ENCODE measurements at regions not wholly inside any gene's neighbourhood (a gene's known extent, or its start where the extent isn't known, plus 50 kb on each side); places are given as distances from the start of the nearest gene placed in this dataset.

GRCh38 chr4:163852246-163852645 lies 357.8 kb downstream of the TMA16 start:
- TF ChIP-seq, protein P1, sequence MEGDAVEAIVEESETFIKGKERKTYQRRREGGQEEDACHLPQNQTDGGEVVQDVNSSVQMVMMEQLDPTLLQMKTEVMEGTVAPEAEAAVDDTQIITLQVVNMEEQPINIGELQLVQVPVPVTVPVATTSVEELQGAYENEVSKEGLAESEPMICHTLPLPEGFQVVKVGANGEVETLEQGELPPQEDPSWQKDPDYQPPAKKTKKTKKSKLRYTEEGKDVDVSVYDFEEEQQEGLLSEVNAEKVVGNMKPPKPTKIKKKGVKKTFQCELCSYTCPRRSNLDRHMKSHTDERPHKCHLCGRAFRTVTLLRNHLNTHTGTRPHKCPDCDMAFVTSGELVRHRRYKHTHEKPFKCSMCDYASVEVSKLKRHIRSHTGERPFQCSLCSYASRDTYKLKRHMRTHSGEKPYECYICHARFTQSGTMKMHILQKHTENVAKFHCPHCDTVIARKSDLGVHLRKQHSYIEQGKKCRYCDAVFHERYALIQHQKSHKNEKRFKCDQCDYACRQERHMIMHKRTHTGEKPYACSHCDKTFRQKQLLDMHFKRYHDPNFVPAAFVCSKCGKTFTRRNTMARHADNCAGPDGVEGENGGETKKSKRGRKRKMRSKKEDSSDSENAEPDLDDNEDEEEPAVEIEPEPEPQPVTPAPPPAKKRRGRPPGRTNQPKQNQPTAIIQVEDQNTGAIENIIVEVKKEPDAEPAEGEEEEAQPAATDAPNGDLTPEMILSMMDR (IDR thresholded peaks at IDR 0.05) = no peak
- no peak for TF ChIP-seq POLR2A (IDR thresholded peaks at IDR 0.05)
